Colon (tissue), 2 donors: ENCODE measurements at regions not wholly inside any gene's neighbourhood (a gene's known extent, or its start where the extent isn't known, plus 50 kb on each side); places are given as distances from the start of the nearest gene placed in this dataset.

ENCODE experiments used
- FAIRE-seq: peaks from 2 replicates; lab custom pipeline; 2012; peaks lifted over from hg19 to GRCh38; lab: Jason Lieb, UNC
- donor health status: control.
- donor health status: control.

DNA sequence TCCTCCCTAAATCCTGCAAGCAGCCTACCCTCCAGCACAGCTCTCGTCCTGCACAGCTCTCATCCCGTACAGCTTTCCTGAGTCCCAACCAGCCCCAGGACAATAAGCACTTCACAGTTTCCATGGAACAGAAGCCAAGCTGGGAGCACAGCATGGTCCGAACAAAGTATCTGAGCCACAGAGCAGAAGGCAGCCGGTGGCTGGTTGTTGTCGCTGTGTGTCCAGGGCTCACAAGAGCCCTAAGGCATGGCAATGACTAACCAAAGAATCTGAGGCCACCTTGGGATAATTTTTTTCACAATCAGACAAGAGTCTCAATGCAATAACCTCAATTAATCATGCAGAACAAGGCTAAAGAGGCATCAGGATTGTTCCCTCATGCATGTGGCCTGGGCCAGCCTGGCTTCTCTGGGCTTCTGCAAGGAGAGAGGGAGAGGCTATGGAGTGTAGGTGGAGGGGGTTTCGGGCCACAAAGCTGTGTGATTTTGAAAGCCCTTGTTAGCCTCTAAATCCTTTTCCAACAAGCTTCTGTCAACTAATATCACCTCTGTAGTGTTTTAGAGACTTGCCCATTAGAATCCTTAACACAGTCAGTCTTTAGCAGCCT, 323.4 kb downstream of the PIK3R1 start:
- no peak for FAIRE-seq

DNA sequence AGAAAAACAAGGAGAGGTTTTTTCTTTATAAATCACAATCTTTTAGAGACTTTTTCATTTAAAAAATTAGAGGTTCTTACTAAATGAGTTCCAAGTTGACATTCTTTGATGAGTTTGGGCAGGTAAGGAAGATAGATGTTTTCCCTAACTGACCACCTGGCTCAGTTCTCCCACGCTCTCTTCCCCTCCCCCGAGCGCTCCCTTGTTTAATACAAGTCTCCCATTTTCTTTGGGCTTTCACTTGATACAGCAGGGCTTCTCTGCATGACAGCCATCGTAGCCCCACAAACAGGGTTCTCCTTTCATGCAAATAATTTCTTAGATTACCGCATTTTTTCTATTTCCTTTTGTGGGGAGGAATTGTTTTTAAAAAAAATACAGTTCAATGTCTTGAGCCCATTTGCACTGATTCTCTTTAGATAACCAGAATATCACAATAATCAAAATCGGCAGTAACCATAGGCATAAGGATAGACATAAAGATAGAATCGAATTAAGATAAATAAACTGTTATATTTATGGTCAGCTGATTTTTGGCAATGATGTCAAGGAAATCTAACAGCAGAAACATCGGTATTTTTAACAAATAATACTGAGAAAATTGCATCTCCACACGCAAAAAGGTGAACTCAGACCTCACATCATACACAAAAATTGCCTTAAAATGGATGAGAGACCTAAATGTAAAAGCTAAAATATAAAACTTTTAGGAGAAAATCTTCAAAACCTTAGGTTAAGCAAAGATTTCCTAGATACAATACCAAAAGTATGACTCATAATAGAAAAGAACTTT, 325.4 kb downstream of the PIK3R1 start:
- no peak for FAIRE-seq

DNA sequence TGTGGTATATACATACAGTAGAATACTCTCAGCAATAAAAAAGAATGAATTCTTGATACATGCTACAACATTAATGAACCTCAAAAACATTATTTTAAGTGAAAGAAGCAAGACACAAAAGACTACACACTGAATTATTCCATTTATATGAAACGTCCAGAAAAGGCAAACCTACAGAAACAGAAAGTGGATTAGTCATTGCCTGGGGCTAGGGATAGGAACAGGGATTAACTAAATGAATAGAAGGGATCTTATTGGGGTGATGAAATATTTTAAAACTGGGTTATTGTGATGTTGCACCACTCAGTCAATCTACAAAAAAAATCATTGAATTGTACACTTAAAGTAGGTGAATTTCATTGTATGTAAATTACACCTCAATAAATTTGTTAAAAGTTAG, 326.7 kb downstream of the PIK3R1 start:
- FAIRE-seq, result no peak

DNA sequence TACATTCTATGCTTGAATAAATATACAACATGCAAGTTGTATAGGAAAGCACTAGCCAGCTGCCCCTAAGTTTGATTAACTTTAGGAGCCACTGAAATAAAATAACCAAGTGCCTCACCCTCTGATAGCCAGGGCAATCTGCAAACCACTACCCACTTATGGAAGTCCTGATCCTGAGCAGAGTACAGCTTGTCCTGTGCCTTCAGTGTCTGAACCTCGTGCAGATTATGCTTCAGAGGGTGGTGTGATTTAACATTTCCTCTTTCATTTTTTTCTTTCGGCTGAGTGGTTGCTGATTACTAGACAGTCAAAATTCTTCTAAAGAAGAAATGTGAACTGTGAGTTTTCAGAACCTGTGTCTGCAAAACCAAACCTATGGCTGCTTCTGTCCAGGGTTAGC, 327.7 kb downstream of the PIK3R1 start:
- FAIRE-seq, result no peak

GRCh38 chr5:68544091-68544647, 328.6 kb downstream of the PIK3R1 start:
- no peak for FAIRE-seq

DNA sequence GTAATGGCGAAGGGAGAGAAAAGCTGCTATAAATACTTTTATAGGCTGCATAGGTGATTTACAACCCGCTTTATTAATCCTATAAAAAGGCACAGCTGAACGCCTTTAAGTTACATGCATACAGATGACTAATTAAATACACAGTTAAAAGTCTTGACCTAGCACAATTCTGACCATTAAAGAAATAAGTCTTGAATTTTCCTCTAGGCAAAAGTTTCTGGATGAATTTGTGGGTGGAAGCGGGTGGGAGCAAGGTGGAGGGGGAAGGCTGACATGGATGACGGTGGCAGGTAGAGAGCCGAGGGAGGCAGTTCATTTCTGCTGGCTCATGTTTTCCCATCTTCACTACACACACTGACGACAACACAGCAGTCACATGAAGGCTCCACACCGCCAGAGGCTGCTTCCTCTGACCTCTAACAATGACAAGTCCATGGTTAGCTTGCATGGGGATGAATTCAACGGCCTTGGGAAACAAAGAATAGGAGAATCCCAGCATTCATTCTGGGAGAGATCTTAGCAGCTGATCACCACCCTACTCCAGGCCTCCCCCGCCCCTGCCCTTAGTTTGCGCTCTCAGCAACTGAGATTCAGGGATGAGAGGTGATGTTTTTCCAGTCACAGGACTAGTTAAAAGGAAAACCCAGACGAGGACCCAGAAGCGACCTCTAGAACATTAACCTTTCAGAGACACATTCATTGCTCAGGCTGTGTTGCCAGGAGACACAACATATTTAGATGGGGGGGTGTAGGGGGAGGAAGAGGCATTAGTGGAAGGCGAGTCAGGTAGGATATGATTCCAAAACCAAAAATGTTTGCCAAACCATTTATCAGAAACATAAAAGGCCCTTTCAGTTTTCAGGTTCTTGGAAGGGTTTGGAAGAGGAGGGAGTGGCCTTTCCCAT, 329.3 kb downstream of the PIK3R1 start:
- FAIRE-seq, result no peak

DNA sequence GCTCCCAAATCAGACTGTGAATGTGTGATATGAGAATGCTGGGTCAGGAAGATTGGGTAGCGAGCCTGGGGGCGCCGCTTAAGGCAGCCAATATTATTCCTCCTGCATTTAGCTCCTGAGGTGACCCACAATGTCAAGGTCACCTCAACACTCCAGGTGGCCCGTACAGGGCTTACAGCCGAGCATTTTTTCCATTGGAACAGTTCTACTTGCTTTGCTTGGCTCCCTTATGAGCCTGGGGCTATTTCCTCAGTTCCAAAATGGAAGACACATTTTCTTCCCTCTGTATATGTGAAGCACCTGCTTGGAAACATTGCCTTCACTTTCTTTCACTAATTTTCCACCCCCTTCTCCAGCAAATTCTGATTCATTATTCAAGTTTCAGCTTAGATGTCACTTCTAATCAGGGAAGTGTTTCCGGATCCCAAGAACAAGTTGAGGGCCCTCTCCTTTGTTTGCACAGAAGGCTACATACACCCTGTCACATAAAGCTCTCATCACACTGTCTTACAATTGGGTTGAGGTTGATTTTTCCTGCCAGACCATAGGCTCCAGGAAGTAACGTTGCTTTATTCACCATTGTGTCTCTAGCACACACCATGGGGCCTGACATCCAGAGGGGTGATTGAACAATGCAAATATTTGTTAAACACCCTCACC, 330.2 kb downstream of the PIK3R1 start:
- no peak for FAIRE-seq

DNA sequence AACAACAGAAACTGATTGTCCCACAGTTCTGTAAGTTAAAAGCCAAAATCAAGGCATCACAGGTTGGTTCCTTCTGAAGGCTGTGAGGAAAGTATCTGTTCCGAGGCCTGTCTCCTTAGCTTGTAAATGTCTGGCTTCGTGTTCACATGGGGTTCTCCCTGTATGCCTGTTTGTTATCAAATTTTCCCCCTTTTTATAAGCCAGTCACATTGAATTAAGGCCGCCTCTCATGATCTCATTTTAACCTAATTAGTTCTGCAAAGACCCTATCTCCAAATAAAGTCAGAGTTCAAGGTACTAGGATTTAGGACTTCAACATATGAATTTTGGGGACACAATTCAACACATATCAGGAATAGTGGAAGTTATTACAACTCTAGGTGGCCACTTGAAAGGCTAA, 331.5 kb downstream of the PIK3R1 start:
- no peak for FAIRE-seq

- no peak for FAIRE-seq
These were observed 332.1 kb downstream of the PIK3R1 start for GRCh38 chr5:68547622-68548021.

- FAIRE-seq, result no peak
These were observed 333.6 kb downstream of the PIK3R1 start for GRCh38 chr5:68548959-68549676.

GRCh38 chr5:68550015-68550414, 334.5 kb downstream of the PIK3R1 start:
- no peak for FAIRE-seq

DNA sequence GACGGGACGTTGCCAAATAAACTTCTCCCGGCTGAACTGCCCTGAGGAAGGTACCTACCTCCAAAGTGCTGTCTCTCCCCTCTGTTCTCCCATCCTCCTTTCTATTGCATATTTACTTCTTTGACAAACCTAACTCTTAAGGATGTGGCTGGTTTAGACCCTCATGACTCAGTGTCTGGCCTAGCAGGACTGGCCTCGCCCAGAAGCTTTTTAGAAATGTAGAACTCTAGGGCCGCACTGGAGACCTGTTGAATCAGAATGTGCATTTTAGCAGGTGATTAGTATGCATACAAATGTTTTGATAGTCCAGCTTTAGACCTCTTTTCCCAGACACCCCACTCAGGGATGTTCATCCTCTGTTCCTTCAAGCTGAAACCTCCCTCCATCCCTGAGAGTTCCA, 335.9 kb downstream of the PIK3R1 start:
- FAIRE-seq, result no peak

GRCh38 chr5:68554571-68555279, 339.2 kb downstream of the PIK3R1 start:
- no peak for FAIRE-seq

GRCh38 chr5:68555907-68556681, 340.5 kb downstream of the PIK3R1 start:
- no peak for FAIRE-seq

- FAIRE-seq, result no peak
These were observed 341.8 kb downstream of the PIK3R1 start for GRCh38 chr5:68557162-68557936.

DNA sequence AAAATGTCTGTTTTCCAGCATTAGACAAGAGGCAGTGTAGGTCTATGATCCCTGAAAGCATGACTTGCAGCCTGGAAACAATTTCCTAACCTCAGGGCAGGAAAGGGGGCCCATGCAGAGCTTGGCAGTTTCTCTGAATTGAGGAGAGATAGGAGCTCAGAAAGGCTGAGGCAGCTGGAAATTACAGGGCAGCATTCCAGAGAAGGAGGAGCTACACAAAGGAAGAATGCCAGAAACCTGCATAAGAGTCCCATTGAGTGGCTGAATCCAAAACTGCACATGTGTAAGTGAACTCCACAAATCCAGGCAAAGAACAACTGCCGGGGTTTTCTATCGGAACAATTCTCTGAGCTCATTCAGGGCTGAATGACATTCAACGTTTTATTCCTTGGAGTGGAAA, 346.8 kb downstream of the PIK3R1 start:
- no peak for FAIRE-seq

DNA sequence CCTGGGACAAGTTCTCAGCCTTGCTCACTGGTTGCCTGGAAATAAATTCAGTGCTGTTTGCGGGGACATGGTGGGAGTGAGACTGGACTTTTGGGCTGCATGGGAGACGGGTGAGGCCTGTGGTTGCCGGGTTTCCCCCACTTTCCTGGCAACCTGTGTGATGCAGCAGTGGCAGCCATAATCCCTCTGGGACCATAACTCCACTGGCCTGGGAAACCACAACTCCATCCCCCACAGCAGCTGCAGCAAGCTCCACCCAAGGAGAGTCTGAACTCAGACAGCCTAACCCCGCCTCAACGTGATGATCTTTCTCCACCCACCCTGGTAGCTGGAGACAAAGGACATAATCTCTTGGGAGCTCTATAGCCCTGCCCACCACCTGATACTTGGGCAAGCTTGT, 349.9 kb downstream of the PIK3R1 start:
- FAIRE-seq, result no peak

DNA sequence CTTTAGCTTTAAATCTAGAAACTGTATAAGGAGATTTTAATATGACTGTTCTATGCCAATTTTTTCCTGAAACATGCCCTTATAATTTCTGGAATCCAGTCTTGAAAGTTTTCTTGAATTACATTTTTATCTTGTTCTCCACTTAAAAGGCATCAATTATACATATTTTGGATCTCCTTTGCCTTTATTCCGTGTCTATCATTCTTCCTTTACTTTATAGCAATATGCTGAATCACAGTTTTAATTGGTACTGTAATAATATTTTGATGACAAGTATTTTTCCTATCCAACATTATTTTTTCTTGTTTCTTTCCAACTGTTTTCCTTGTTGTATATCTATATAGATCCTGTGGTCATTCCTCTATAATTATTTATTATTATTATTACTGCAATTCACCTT, 361.2 kb downstream of the PIK3R1 start:
- no peak for FAIRE-seq

DNA sequence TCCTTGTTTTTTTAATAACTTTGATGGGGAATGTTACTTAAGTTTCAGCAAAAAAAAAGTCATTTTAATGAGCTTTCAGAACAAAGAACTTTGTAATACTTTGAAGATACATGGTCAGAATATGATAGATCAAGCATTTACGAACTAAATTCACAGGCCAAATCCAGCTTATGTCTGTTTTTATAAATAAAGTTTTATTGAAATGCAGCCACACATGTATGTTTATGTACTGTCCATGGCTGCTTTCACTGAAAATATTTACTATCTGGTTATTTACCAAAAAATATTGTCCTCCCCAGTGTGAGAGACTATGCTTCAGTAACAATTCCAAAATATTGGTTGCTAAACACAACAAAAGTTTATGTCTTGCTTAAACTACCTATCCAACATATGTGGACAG, 366.7 kb downstream of the PIK3R1 start:
- no peak for FAIRE-seq
